ENCODE measurements at regions not wholly inside any gene's neighbourhood (a gene's known extent, or its start where the extent isn't known, plus 50 kb on each side); places are given as distances from the start of the nearest gene placed in this dataset.

GRCh38 chr1:194968916-194969315, 1639.3 kb downstream of the KCNT2 start:
- H3K36me3 ChIP-seq (ENCODE audit: control insufficient read depth in 4 of 4, insufficient read depth in 4 of 4, low read length in 4 of 4), result no peaks in the 10 kb centered on the region
- no peak overlapping the region for H3K27ac ChIP-seq (ENCODE audit: low read depth in 1 of 2, low read length in 1 of 2)
- no peaks in the 10 kb centered on the region for H3K9me3 ChIP-seq (ENCODE audit: control insufficient read depth in 4 of 4, insufficient read depth in 3 of 4, low read length in 3 of 4)
- ATAC-seq (ENCODE audit: insufficient read depth, low FRiP score), result no peak
- TF ChIP-seq CTCF (IDR thresholded peaks at IDR 0.05; ENCODE audit: control extremely low read depth, extremely low read depth), result no peak
- no peak overlapping the region for H3K9ac ChIP-seq (ENCODE audit: insufficient read depth in 1 of 2, low read length in 2 of 2)
- DNase-seq, result no peak
- H3K4me3 ChIP-seq, result no peak overlapping the region
- H3K4me1 ChIP-seq (ENCODE audit: control insufficient read depth in 5 of 5, insufficient read depth in 5 of 5, low read length in 5 of 5), result no peaks in the 10 kb centered on the region
- 79 to 88% methylated on average over 1 of the region's 1 CpG for WGBS, 2 donors
- H3K27me3 ChIP-seq (ENCODE audit: control insufficient read depth in 3 of 3, insufficient read depth in 3 of 3, low read length in 2 of 3), result no peaks in the 10 kb centered on the region

- Histone ChIP-seq H3K9ac (ENCODE audit: insufficient read depth in 1 of 2, low read length in 2 of 2) (no peak overlapping the region), H3K9me3 (ENCODE audit: control insufficient read depth in 4 of 4, insufficient read depth in 3 of 4, low read length in 3 of 4) (no peaks in the 10 kb centered on the region), H3K27ac (ENCODE audit: low read depth in 1 of 2, low read length in 1 of 2) (no peak overlapping the region), H3K4me3 (no peak overlapping the region), H3K36me3 (ENCODE audit: control insufficient read depth in 4 of 4, insufficient read depth in 4 of 4, low read length in 4 of 4) (no peaks in the 10 kb centered on the region), H3K4me1 (ENCODE audit: control insufficient read depth in 5 of 5, insufficient read depth in 5 of 5, low read length in 5 of 5) (no peaks in the 10 kb centered on the region), H3K27me3 (ENCODE audit: control insufficient read depth in 3 of 3, insufficient read depth in 3 of 3, low read length in 2 of 3) (no peaks in the 10 kb centered on the region)
- DNase-seq, result no peak
- no peak for TF ChIP-seq CTCF (IDR thresholded peaks at IDR 0.05; ENCODE audit: control extremely low read depth, extremely low read depth)
- no peak for ATAC-seq (ENCODE audit: insufficient read depth, low FRiP score)
- WGBS, 2 donors, result 33 to 58% methylated on average over 1 of the region's 1 CpG
These were observed 1648.4 kb downstream of the KCNT2 start for GRCh38 chr1:194959795-194960194.

- DNase-seq, result no peak
- 83 to 85% methylated on average over 6 of the region's 6 CpGs for WGBS, 2 donors
- Histone ChIP-seq H3K36me3 (ENCODE audit: control insufficient read depth in 4 of 4, insufficient read depth in 4 of 4, low read length in 4 of 4) (no peaks in the 10 kb centered on the region), H3K9ac (ENCODE audit: insufficient read depth in 1 of 2, low read length in 2 of 2) (no peak overlapping the region), H3K4me3 (no peak overlapping the region), H3K4me1 (ENCODE audit: control insufficient read depth in 5 of 5, insufficient read depth in 5 of 5, low read length in 5 of 5) (no peaks in the 10 kb centered on the region), H3K9me3 (ENCODE audit: control insufficient read depth in 4 of 4, insufficient read depth in 3 of 4, low read length in 3 of 4) (no peaks in the 10 kb centered on the region), H3K27ac (ENCODE audit: low read depth in 1 of 2, low read length in 1 of 2) (no peak overlapping the region), H3K27me3 (ENCODE audit: control insufficient read depth in 3 of 3, insufficient read depth in 3 of 3, low read length in 2 of 3) (no peaks in the 10 kb centered on the region)
- no peak for ATAC-seq (ENCODE audit: insufficient read depth, low FRiP score)
- no peak for TF ChIP-seq CTCF (IDR thresholded peaks at IDR 0.05; ENCODE audit: control extremely low read depth, extremely low read depth)
These were observed 1656.1 kb downstream of the KCNT2 start for GRCh38 chr1:194952171-194952570.

- Histone ChIP-seq H3K9me3 (ENCODE audit: control insufficient read depth in 4 of 4, insufficient read depth in 3 of 4, low read length in 3 of 4) (no peaks in the 10 kb centered on the region), H3K9ac (ENCODE audit: insufficient read depth in 1 of 2, low read length in 2 of 2) (no peak overlapping the region), H3K27ac (ENCODE audit: low read depth in 1 of 2, low read length in 1 of 2) (no peak overlapping the region), H3K4me3 (no peak overlapping the region), H3K36me3 (ENCODE audit: control insufficient read depth in 4 of 4, insufficient read depth in 4 of 4, low read length in 4 of 4) (no peaks in the 10 kb centered on the region), H3K4me1 (ENCODE audit: control insufficient read depth in 5 of 5, insufficient read depth in 5 of 5, low read length in 5 of 5) (no peaks in the 10 kb centered on the region), H3K27me3 (ENCODE audit: control insufficient read depth in 3 of 3, insufficient read depth in 3 of 3, low read length in 2 of 3) (no peaks in the 10 kb centered on the region)
- no peak for ATAC-seq (ENCODE audit: insufficient read depth, low FRiP score)
- no peak for TF ChIP-seq CTCF (IDR thresholded peaks at IDR 0.05; ENCODE audit: control extremely low read depth, extremely low read depth)
- WGBS, 2 donors, result 86 to 87% methylated on average over 1 of the region's 1 CpG
- no peak for DNase-seq
These were observed 1657.7 kb downstream of the KCNT2 start for GRCh38 chr1:194950584-194950983.

Measured in lung (tissue), 11 donors.